WERI-Rb-1 (cell line): ENCODE measurements at regions not wholly inside any gene's neighbourhood (a gene's known extent, or its start where the extent isn't known, plus 50 kb on each side); places are given as distances from the start of the nearest gene placed in this dataset.

Experiments used
- DNase-seq: peaks from one replicate; pipeline ENCODE4 v3.0.0-alpha.2; 2020
- H3K27ac ChIP-seq: fragments of 250-450 bp; sonication (Bioruptor Pico); 2 replicates; pipeline ENCODE4 v1.5.1; 2020; ENCODE audit warnings: mild to moderate bottlenecking, moderate library complexity
- H3K27me3 ChIP-seq: fragments of 250-450 bp; sonication (Bioruptor Pico); 2 replicates; pipeline ENCODE4 v1.5.1; 2021; ENCODE audit warnings: mild to moderate bottlenecking, low read depth, moderate library complexity; ENCODE audit not compliant: insufficient read depth, severe bottlenecking
- H3K36me3 ChIP-seq: fragments of 250-450 bp; sonication (Bioruptor Pico); 2 replicates; pipeline ENCODE4 v1.5.1; 2020; ENCODE audit warnings: mild to moderate bottlenecking, moderate library complexity
- H3K4me3 ChIP-seq: 2 replicates; pipeline ENCODE4 v1.5.1; 2011; ENCODE audit warnings: low read depth, mild to moderate bottlenecking, control low read depth, low read length
- H3K9me3 ChIP-seq: fragments of 250-450 bp; sonication (Bioruptor Pico); 2 replicates; pipeline ENCODE4 v1.5.1; 2021; ENCODE audit warnings: mild to moderate bottlenecking, moderate library complexity; ENCODE audit not compliant: severe bottlenecking
- TF ChIP-seq, protein P1 (sequence below): IDR thresholded peaks from 2 replicates; pipeline ENCODE4 v1.5.1; 2011; ENCODE audit warnings: low read depth, mild to moderate bottlenecking, control low read depth, inconsistent platforms, low read length

DNA sequence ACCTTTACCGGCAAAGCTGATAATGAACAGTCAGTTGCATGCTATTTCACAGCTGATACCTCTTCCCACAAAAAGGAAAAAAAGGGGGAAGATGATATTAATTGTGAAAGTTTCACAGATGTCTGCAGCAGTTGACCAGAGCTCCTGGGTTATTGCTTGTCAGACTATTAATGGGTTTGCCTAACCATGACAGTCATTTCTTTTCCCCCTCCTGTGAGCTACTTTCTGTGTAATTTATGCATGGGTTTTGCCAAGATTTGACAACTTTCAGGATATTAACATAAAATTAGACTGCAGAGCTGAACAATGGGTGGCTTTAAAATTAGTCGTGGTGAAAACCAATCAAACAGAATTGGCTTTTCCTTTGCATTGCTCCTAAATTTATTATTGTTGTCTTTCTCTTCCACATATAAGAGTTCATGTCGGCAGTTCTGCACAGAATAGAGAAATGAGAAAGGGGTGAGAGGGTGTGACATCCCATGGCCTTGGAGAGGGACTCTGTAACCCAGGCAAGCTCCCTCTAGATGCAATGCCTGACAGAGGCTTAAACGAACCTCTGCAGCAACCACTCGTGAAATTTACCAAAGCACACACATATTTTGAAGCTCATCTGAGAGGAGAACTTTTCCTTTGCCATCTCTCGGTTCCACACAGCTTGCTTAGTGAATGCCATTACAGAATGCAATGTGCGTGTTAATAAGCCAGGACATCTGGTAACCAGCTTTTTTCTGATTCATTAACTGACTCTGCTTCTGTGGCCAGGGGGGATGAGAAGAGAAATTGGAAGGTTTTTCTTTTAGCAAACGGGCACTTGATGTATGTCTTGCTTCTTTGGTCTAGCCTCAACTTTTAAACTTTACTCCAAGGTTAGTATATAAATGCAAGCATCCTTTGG, 82.2 kb upstream of the ITGA4 start:
- TF ChIP-seq, protein P1, sequence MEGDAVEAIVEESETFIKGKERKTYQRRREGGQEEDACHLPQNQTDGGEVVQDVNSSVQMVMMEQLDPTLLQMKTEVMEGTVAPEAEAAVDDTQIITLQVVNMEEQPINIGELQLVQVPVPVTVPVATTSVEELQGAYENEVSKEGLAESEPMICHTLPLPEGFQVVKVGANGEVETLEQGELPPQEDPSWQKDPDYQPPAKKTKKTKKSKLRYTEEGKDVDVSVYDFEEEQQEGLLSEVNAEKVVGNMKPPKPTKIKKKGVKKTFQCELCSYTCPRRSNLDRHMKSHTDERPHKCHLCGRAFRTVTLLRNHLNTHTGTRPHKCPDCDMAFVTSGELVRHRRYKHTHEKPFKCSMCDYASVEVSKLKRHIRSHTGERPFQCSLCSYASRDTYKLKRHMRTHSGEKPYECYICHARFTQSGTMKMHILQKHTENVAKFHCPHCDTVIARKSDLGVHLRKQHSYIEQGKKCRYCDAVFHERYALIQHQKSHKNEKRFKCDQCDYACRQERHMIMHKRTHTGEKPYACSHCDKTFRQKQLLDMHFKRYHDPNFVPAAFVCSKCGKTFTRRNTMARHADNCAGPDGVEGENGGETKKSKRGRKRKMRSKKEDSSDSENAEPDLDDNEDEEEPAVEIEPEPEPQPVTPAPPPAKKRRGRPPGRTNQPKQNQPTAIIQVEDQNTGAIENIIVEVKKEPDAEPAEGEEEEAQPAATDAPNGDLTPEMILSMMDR = no peak
- Histone ChIP-seq H3K27ac (no peak overlapping the region), H3K36me3 (no peaks in the 10 kb centered on the region), H3K9me3 (no peaks in the 10 kb centered on the region), H3K4me3 (no peak overlapping the region), H3K27me3 (no peaks in the 10 kb centered on the region)
- no peak for DNase-seq

DNA sequence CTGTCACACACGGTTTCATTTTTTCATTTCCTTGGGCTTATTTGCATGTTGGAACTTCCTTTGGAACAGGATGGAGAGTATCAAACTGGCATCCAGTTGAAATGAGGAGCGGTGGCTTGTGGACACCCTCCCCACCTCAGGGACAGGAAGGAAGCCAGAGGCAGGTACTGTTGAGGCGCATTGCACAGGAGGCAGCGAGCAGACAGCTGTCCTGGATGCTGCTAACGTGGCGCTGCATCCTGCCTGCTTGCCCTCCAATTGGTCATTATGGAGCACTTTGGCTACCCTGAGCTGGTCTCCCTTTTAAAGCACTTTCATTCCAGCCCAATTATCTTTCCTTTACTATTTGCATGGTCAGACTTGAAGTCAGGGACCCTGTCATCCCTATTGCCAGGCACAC, 80.7 kb upstream of the ITGA4 start:
- Histone ChIP-seq H3K27me3 (no peaks in the 10 kb centered on the region), H3K36me3 (no peaks in the 10 kb centered on the region), H3K9me3 (no peaks in the 10 kb centered on the region), H3K27ac (no peak overlapping the region), H3K4me3 (no peak overlapping the region)
- TF ChIP-seq, protein P1 = no peak
- DNase-seq = no peak

DNA sequence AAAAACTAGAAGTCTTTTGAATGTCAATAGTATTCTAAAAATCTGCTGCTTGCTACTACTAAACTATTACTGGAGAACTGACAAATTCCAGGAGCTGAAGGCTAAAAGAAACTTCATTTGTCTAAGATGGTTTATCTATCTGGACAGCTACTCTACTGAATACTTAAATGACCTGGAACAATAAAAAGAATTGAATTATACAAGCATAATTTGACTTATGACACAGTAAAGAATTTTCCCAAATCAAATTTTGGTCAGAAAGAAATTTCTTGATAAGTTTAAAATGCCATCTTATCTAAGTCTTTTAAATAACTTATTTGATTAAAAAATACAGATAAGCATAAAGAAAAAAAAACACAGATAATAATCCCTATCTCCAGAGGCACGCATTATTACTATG, 80.2 kb upstream of the ITGA4 start:
- Histone ChIP-seq H3K36me3 (no peaks in the 10 kb centered on the region), H3K27me3 (no peaks in the 10 kb centered on the region), H3K27ac (no peak overlapping the region), H3K9me3 (no peaks in the 10 kb centered on the region), H3K4me3 (no peak overlapping the region)
- DNase-seq = no peak
- TF ChIP-seq, protein P1 = no peak

DNA sequence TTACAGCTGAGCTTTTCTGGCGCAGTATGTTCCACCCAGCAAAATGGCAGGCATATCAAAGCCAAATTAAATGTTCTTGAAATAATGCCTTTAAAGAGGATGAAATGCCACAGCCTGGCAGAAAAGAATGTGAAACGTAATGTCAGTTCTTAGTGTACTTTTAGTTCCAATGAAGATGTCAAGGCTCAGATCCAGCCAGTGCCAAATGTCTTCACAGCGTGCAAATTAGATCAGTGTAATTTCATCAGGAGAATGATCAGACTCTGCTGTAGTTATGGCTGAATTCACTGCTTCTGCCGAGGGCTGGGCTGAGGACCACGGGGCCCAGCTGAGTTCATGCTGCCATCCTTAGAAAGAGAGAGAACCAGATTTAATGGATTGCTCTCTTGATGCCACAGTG, 78.7 kb upstream of the ITGA4 start:
- DNase-seq = no peak
- TF ChIP-seq, protein P1 = no peak
- Histone ChIP-seq H3K27me3 (no peaks in the 10 kb centered on the region), H3K9me3 (no peaks in the 10 kb centered on the region), H3K4me3 (no peak overlapping the region), H3K36me3 (no peaks in the 10 kb centered on the region), H3K27ac (no peak overlapping the region)

DNA sequence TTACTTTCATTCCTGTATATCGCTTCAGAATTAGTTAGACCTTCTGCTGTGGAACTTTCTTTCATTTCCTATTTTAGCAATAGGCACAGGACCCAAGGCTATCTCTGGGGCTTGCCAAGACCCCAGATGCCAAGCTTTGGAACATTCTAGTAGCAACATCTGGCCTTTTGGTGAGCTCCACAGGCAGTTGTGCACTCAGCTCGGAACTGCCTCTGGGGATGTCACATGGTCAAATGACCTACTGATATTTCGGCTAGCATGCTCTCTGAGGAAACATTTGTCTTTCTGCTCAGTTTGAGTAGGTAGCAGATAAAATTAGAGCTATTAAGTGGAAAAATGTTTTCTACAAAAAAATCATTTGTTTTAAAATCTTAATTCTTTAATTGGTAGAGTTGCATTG, 76.6 kb upstream of the ITGA4 start:
- no peak for DNase-seq
- Histone ChIP-seq H3K27ac (no peak overlapping the region), H3K27me3 (no peaks in the 10 kb centered on the region), H3K9me3 (no peaks in the 10 kb centered on the region), H3K4me3 (no peak overlapping the region), H3K36me3 (no peaks in the 10 kb centered on the region)
- TF ChIP-seq, protein P1 = no peak

DNA sequence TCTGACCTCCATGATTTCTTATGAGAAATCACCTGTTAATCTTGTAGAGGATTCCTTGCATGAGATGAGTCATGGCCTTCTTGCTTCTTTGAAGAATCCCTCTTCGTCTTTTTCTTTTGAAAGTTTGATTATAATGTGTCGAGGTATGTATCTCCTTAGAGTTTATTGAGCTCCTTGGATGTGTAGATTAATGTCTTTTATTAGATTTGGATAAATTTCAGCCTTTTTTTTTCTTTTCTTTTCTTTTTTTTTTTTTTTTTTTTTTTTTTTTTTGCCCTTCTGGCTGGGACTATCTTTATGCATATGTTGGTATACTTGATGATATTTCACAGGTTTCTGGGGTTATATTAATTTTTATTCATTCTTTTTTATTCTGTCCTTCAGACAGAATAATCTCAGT, 72.3 kb upstream of the ITGA4 start:
- Histone ChIP-seq H3K36me3 (no peaks in the 10 kb centered on the region), H3K27ac (no peak overlapping the region), H3K27me3 (no peaks in the 10 kb centered on the region), H3K4me3 (no peak overlapping the region), H3K9me3 (no peaks in the 10 kb centered on the region)
- TF ChIP-seq, protein P1 = no peak
- DNase-seq = no peak
